ENCODE measurements at regions not wholly inside any gene's neighbourhood (a gene's known extent, or its start where the extent isn't known, plus 50 kb on each side); places are given as distances from the start of the nearest gene placed in this dataset.

DNA sequence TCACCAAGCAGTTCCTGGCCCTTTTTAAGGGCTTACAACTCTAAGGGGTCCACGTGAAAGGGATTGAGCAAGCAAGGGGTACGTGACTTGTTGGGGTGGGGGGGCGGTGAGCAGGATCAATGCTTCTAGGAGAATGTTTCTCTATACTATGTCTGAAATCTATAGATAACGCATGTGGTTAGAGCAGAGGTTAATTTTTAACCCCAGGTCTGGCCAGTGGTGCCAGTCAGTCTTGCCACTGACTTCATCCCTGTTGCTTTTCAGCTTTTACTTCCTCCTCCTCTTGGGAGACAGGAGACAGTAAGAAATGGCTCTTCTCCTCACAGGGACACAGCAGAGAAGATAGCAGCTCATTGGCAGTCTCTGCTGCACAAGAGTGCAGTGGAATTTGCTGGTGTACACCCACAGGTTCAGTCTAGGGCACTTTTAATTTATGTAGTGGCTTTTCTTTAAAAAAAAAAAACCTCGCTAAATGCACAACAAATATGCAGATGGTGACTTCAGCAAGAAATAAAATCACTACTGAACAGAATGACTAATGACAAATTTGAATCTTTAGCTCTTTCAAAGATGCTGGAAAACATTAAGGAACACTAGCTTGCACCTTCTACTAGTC is 190.5 kb downstream of the CCNG2 start:
- H3K56ac ChIP-seq (ENCODE audit: insufficient read length, low read depth, low read length), result no peak overlapping the region
- H4K91ac ChIP-seq (ENCODE audit: insufficient read length, low read depth, low read length), result no peak overlapping the region
- H3K4ac ChIP-seq (ENCODE audit: low read depth, low read length), result no peak overlapping the region
- Mint-ChIP-seq H3K9me3 (peaks cover 0 to 3% of the 10 kb centered on the region in 2 experiments; a peak in 4 of 5 replicates), H3K27me3 (ENCODE audit: low read depth) (peaks cover 11% of the 10 kb centered on the region), H3K27ac (no peak overlapping the region), H3K4me3 (no peak overlapping the region), H3K4me1 (peaks cover 7% of the 10 kb centered on the region in 2 experiments), H3K36me3 (ENCODE audit: insufficient read depth in 1 of 3, low read depth in 3 of 3) (peaks cover 0 to 10% (median 0%) of the 10 kb centered on the region in 3 experiments; a peak in 3 of 7 replicates)
- H3K23ac ChIP-seq (ENCODE audit: insufficient read length, low read depth, low read length), result no peak overlapping the region
- TF ChIP-seq, protein P1, sequence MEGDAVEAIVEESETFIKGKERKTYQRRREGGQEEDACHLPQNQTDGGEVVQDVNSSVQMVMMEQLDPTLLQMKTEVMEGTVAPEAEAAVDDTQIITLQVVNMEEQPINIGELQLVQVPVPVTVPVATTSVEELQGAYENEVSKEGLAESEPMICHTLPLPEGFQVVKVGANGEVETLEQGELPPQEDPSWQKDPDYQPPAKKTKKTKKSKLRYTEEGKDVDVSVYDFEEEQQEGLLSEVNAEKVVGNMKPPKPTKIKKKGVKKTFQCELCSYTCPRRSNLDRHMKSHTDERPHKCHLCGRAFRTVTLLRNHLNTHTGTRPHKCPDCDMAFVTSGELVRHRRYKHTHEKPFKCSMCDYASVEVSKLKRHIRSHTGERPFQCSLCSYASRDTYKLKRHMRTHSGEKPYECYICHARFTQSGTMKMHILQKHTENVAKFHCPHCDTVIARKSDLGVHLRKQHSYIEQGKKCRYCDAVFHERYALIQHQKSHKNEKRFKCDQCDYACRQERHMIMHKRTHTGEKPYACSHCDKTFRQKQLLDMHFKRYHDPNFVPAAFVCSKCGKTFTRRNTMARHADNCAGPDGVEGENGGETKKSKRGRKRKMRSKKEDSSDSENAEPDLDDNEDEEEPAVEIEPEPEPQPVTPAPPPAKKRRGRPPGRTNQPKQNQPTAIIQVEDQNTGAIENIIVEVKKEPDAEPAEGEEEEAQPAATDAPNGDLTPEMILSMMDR (conservative IDR thresholded peaks at IDR 0.05), result no peak
- H3K27ac ChIP-seq (ENCODE audit: insufficient read length, low read depth, low read length), result no peak overlapping the region
- no peaks in the 10 kb centered on the region for H4K20me1 ChIP-seq (ENCODE audit: control insufficient read depth, insufficient read depth, insufficient read length)
- no peaks in the 10 kb centered on the region for H3K27me3 ChIP-seq (ENCODE audit: insufficient read depth, low read length)
- no peak overlapping the region for H3K4me2 ChIP-seq (ENCODE audit: insufficient read depth, insufficient read length, low read length)
- no peaks in the 10 kb centered on the region for H3K79me1 ChIP-seq (ENCODE audit: insufficient read depth, low read depth, low read length, poor library complexity, severe bottlenecking)
- peaks cover 2% of the 10 kb centered on the region; the same call in 1 of the 2 replicates for H3K4me1 ChIP-seq (ENCODE audit: insufficient read depth, low read length)
- H3K9ac ChIP-seq (ENCODE audit: extremely low read depth, insufficient read length, low read length), result no peak overlapping the region
- no peak for DNase-seq
- no peaks in the 10 kb centered on the region for H3K9me3 ChIP-seq (ENCODE audit: control insufficient read depth, low read depth, low read length)
- no peak overlapping the region for H2AFZ ChIP-seq (ENCODE audit: low read length)
- no peaks in the 10 kb centered on the region for H3K23me2 ChIP-seq (ENCODE audit: insufficient read length, low read depth, low read length, poor library complexity, severe bottlenecking)
- no peak overlapping the region for H2BK12ac ChIP-seq (ENCODE audit: insufficient read length, low read depth, low read length)
- H3K18ac ChIP-seq (ENCODE audit: insufficient read length, low read depth, low read length), result no peak overlapping the region
- no peak overlapping the region for H2AK5ac ChIP-seq (ENCODE audit: insufficient read length, low read length)
- H2BK120ac ChIP-seq (ENCODE audit: low read depth, low read length, poor library complexity, severe bottlenecking), result no peak overlapping the region
- H3K79me2 ChIP-seq (ENCODE audit: insufficient read depth, low read length), result no peaks in the 10 kb centered on the region
- H3K14ac ChIP-seq (ENCODE audit: insufficient read depth, low read length), result no peak overlapping the region
- H2BK15ac ChIP-seq (ENCODE audit: low read depth, low read length), result no peak overlapping the region
- H4K5ac ChIP-seq (ENCODE audit: insufficient read length, low read depth, low read length), result no peak overlapping the region
- H2BK5ac ChIP-seq (ENCODE audit: insufficient read length, low read length), result no peak overlapping the region
- no peak overlapping the region for H2BK20ac ChIP-seq (ENCODE audit: low read depth, low read length, poor library complexity, severe bottlenecking)
- no peak overlapping the region for H3T11ph ChIP-seq (ENCODE audit: low read length)
- no peak overlapping the region for H4K8ac ChIP-seq (replicated peaks; ENCODE audit: insufficient read length, low read depth, low read length)
- no CpG with 5 or more reads among the region's 5 CpGs for WGBS (ENCODE audit: extremely low coverage, insufficient read length, low lambda C conversion rate)
